ENCODE measurements at regions not wholly inside any gene's neighbourhood (a gene's known extent, or its start where the extent isn't known, plus 50 kb on each side); places are given as distances from the start of the nearest gene placed in this dataset.
"Not testable (repeated sequence)": the region's sequence is repeated elsewhere in the genome, so short reads cannot be mapped to it uniquely, and the experiment has no call there.

DNA sequence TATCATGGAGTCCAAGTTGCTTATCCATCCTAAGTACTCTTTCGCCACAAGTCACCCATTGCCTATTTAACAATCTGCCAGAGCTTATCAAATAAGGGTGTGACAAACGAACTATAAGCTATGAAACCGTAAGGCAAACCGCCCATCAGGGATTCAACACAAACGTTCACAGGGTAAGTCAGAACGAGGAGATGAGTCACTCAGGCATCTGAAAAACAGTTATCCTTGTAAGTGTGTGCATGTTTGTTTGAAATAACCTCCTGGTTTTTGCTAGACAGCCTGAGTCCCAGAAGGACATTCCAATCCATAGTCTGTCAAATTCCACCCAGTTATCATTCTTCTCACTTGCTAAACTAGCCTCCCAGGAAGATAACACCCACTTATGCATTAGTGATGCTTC is 299.1 kb downstream of the PAX3 start:
- Histone ChIP-seq H3K9ac (ENCODE audit: low read length in 2 of 2) (no peak overlapping the region), H3K9me3 (ENCODE audit: control insufficient read depth in 2 of 2, low read length in 2 of 2) (no peaks in the 10 kb centered on the region), H3K4me1 (ENCODE audit: control insufficient read depth, insufficient read depth, low read length) (no peaks in the 10 kb centered on the region), H3K4me3 (ENCODE audit: low read length in 2 of 2) (no peak overlapping the region), H3K27me3 (ENCODE audit: control insufficient read depth in 1 of 2, insufficient read depth in 2 of 2, low read length in 2 of 2) (peaks cover 0 to 2% of the 10 kb centered on the region in 2 donors), H3K36me3 (ENCODE audit: control insufficient read depth in 2 of 2, insufficient read depth in 2 of 2, low read length in 2 of 2) (no peaks in the 10 kb centered on the region), H3K27ac (ENCODE audit: low read length) (no peak overlapping the region)

- Histone ChIP-seq H3K27ac (ENCODE audit: low read length) (no peak overlapping the region), H3K4me3 (ENCODE audit: low read length in 2 of 2) (no peak overlapping the region), H3K36me3 (ENCODE audit: control insufficient read depth in 2 of 2, insufficient read depth in 2 of 2, low read length in 2 of 2) (no peaks in the 10 kb centered on the region), H3K9ac (ENCODE audit: low read length in 2 of 2) (no peak overlapping the region), H3K4me1 (ENCODE audit: control insufficient read depth, insufficient read depth, low read length) (no peaks in the 10 kb centered on the region), H3K9me3 (ENCODE audit: control insufficient read depth in 2 of 2, low read length in 2 of 2) (no peaks in the 10 kb centered on the region), H3K27me3 (ENCODE audit: control insufficient read depth in 1 of 2, insufficient read depth in 2 of 2, low read length in 2 of 2) (peaks cover 0 to 2% of the 10 kb centered on the region in 2 donors)
Observed at GRCh38 chr2:221999166-221999565, 299.6 kb downstream of the PAX3 start.

DNA sequence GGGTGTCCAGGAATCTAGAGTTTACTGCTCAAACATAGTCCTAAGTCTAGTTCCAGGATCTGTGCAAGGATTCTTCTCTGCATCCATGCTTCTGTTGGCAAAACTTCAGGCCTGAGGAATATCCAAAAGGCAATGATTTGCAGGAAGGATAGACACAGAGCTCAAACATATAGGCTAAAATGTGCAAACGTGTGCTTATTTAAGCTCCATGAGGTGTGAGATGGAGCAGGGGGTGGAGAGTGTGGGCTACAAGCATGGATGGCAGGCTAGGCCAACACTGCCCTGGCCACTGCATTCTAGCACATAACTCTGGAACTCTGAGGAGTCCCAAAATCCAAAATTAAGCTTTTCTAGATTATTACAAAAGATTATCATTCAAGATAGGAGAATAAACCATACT is 301.1 kb downstream of the PAX3 start:
- Histone ChIP-seq H3K4me1 (ENCODE audit: control insufficient read depth, insufficient read depth, low read length) (no peaks in the 10 kb centered on the region), H3K27ac (ENCODE audit: low read length) (no peak overlapping the region), H3K4me3 (ENCODE audit: low read length in 2 of 2) (no peak overlapping the region), H3K9ac (ENCODE audit: low read length in 2 of 2) (no peak overlapping the region), H3K9me3 (ENCODE audit: control insufficient read depth in 2 of 2, low read length in 2 of 2) (no peaks in the 10 kb centered on the region), H3K36me3 (ENCODE audit: control insufficient read depth in 2 of 2, insufficient read depth in 2 of 2, low read length in 2 of 2) (no peaks in the 10 kb centered on the region), H3K27me3 (ENCODE audit: control insufficient read depth in 1 of 2, insufficient read depth in 2 of 2, low read length in 2 of 2) (peaks cover 0 to 2% of the 10 kb centered on the region in 2 donors)

GRCh38 chr2:221997100-221997499 is 301.7 kb downstream of the PAX3 start:
- H3K4me3 ChIP-seq (ENCODE audit: low read length in 2 of 2), result no peak overlapping the region
- no peaks in the 10 kb centered on the region for H3K4me1 ChIP-seq (ENCODE audit: control insufficient read depth, insufficient read depth, low read length)
- H3K27ac ChIP-seq (ENCODE audit: low read length), result no peak overlapping the region
- no peaks in the 10 kb centered on the region for H3K36me3 ChIP-seq (ENCODE audit: control insufficient read depth in 2 of 2, insufficient read depth in 2 of 2, low read length in 2 of 2)
- no peak overlapping the region for H3K9ac ChIP-seq (ENCODE audit: low read length in 2 of 2)
- peaks cover 0 to 2% of the 10 kb centered on the region in 2 donors for H3K27me3 ChIP-seq (ENCODE audit: control insufficient read depth in 1 of 2, insufficient read depth in 2 of 2, low read length in 2 of 2)
- H3K9me3 ChIP-seq (ENCODE audit: control insufficient read depth in 2 of 2, low read length in 2 of 2), result no peaks in the 10 kb centered on the region

DNA sequence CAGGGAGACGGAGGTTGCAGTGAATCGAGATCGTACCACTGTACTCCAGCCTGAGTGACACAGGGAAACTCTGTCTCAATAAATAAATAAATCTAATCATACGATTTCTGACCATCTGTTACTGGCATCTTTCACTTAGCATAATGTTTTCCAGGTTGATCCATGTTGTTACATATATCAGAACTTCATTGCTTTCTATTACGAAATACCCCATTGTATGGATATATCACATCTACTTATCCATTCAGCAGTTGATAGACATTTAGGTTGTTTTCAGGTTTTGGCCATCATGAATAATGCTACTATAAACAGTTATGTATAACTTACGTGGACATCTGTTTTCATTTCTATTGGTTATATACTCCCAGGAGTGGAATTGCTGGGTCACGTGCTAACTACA is 303.9 kb downstream of the PAX3 start:
- no peaks in the 10 kb centered on the region for H3K4me1 ChIP-seq (ENCODE audit: control insufficient read depth, insufficient read depth, low read length)
- H3K36me3 ChIP-seq (ENCODE audit: control insufficient read depth in 2 of 2, insufficient read depth in 2 of 2, low read length in 2 of 2), result no peaks in the 10 kb centered on the region
- H3K27me3 ChIP-seq (ENCODE audit: control insufficient read depth in 1 of 2, insufficient read depth in 2 of 2, low read length in 2 of 2), result peaks cover 0 to 2% of the 10 kb centered on the region in 2 donors
- no peak overlapping the region for H3K27ac ChIP-seq (ENCODE audit: low read length)
- no peak overlapping the region for H3K4me3 ChIP-seq (ENCODE audit: low read length in 2 of 2)
- no peak overlapping the region for H3K9ac ChIP-seq (ENCODE audit: low read length in 2 of 2)
- no peaks in the 10 kb centered on the region for H3K9me3 ChIP-seq (ENCODE audit: control insufficient read depth in 2 of 2, low read length in 2 of 2)

- H3K9ac ChIP-seq (ENCODE audit: low read length in 2 of 2); H3K4me3 ChIP-seq (ENCODE audit: low read length in 2 of 2); H3K36me3 ChIP-seq (ENCODE audit: control insufficient read depth in 2 of 2, insufficient read depth in 2 of 2, low read length in 2 of 2); H3K27ac ChIP-seq (ENCODE audit: low read length); H3K9me3 ChIP-seq (ENCODE audit: control insufficient read depth in 2 of 2, low read length in 2 of 2); H3K4me1 ChIP-seq (ENCODE audit: control insufficient read depth, insufficient read depth, low read length); H3K27me3 ChIP-seq (ENCODE audit: control insufficient read depth in 1 of 2, insufficient read depth in 2 of 2, low read length in 2 of 2): not testable (repeated sequence)
Observed at GRCh38 chr2:221984376-221984775, 314.4 kb downstream of the PAX3 start.

- Histone ChIP-seq H3K4me3 (ENCODE audit: low read length in 2 of 2) (no peak overlapping the region), H3K27ac (ENCODE audit: low read length) (no peak overlapping the region), H3K9me3 (ENCODE audit: control insufficient read depth in 2 of 2, low read length in 2 of 2) (no peaks in the 10 kb centered on the region), H3K27me3 (ENCODE audit: control insufficient read depth in 1 of 2, insufficient read depth in 2 of 2, low read length in 2 of 2) (no peaks in the 10 kb centered on the region), H3K9ac (ENCODE audit: low read length in 2 of 2) (no peak overlapping the region), H3K36me3 (ENCODE audit: control insufficient read depth in 2 of 2, insufficient read depth in 2 of 2, low read length in 2 of 2) (no peaks in the 10 kb centered on the region), H3K4me1 (ENCODE audit: control insufficient read depth, insufficient read depth, low read length) (no peaks in the 10 kb centered on the region)
Observed at GRCh38 chr2:221981912-221982470, 316.8 kb downstream of the PAX3 start.

- H3K27me3 ChIP-seq (ENCODE audit: control insufficient read depth in 1 of 2, insufficient read depth in 2 of 2, low read length in 2 of 2), result no peaks in the 10 kb centered on the region
- H3K27ac ChIP-seq (ENCODE audit: low read length), result no peak overlapping the region
- H3K4me3 ChIP-seq (ENCODE audit: low read length in 2 of 2), result no peak overlapping the region
- H3K36me3 ChIP-seq (ENCODE audit: control insufficient read depth in 2 of 2, insufficient read depth in 2 of 2, low read length in 2 of 2), result no peaks in the 10 kb centered on the region
- no peak overlapping the region for H3K9ac ChIP-seq (ENCODE audit: low read length in 2 of 2)
- no peaks in the 10 kb centered on the region for H3K4me1 ChIP-seq (ENCODE audit: control insufficient read depth, insufficient read depth, low read length)
- no peaks in the 10 kb centered on the region for H3K9me3 ChIP-seq (ENCODE audit: control insufficient read depth in 2 of 2, low read length in 2 of 2)
Observed at GRCh38 chr2:221975151-221975550, 323.6 kb downstream of the PAX3 start.

DNA sequence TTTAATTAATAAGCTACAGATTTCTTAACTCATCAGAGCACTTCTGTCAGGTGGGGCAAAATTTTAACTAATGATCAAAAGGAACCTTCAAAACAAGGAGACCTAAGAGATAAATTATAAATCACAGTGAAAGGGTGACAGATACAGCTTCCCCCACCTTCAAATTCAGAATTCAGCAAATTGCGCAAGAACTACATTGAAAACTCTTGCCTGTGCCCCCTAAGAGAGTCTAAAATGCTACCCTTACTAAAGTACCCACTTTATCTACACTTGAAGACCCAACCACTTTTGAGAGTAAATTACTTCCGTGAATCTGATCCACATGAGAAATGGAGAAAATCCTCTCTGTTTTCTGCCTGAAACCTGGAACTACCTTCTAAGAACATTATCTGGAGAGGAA is 324.9 kb downstream of the PAX3 start:
- H3K27ac ChIP-seq (ENCODE audit: low read length), result no peak overlapping the region
- H3K9me3 ChIP-seq (ENCODE audit: control insufficient read depth in 2 of 2, low read length in 2 of 2), result no peaks in the 10 kb centered on the region
- no peak overlapping the region for H3K9ac ChIP-seq (ENCODE audit: low read length in 2 of 2)
- no peaks in the 10 kb centered on the region for H3K27me3 ChIP-seq (ENCODE audit: control insufficient read depth in 1 of 2, insufficient read depth in 2 of 2, low read length in 2 of 2)
- H3K36me3 ChIP-seq (ENCODE audit: control insufficient read depth in 2 of 2, insufficient read depth in 2 of 2, low read length in 2 of 2), result no peaks in the 10 kb centered on the region
- H3K4me3 ChIP-seq (ENCODE audit: low read length in 2 of 2), result no peak overlapping the region
- H3K4me1 ChIP-seq (ENCODE audit: control insufficient read depth, insufficient read depth, low read length), result no peaks in the 10 kb centered on the region

DNA sequence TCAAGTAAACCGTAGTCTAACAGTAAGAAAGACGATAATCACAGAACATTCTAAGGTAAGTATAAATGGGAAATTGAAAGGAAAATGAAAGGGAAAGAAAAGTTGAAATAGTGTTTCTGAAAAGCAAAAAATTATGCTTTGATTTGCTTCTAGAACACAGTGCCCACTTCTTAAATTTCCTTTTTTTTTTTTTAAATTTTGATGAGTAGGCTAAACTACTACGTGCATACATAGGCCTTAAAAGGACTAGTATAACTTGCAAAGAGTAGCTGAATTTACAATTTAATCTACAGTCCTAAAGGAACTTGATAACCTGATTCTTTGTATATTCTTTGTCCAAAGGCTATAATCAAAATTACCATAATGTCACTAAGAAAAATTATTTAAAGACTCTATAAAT is 325.3 kb downstream of the PAX3 start:
- H3K27ac ChIP-seq (ENCODE audit: low read length), result no peak overlapping the region
- H3K9me3 ChIP-seq (ENCODE audit: control insufficient read depth in 2 of 2, low read length in 2 of 2), result no peaks in the 10 kb centered on the region
- H3K4me3 ChIP-seq (ENCODE audit: low read length in 2 of 2), result no peak overlapping the region
- no peak overlapping the region for H3K9ac ChIP-seq (ENCODE audit: low read length in 2 of 2)
- H3K27me3 ChIP-seq (ENCODE audit: control insufficient read depth in 1 of 2, insufficient read depth in 2 of 2, low read length in 2 of 2), result no peaks in the 10 kb centered on the region
- H3K36me3 ChIP-seq (ENCODE audit: control insufficient read depth in 2 of 2, insufficient read depth in 2 of 2, low read length in 2 of 2), result no peaks in the 10 kb centered on the region
- no peaks in the 10 kb centered on the region for H3K4me1 ChIP-seq (ENCODE audit: control insufficient read depth, insufficient read depth, low read length)

DNA sequence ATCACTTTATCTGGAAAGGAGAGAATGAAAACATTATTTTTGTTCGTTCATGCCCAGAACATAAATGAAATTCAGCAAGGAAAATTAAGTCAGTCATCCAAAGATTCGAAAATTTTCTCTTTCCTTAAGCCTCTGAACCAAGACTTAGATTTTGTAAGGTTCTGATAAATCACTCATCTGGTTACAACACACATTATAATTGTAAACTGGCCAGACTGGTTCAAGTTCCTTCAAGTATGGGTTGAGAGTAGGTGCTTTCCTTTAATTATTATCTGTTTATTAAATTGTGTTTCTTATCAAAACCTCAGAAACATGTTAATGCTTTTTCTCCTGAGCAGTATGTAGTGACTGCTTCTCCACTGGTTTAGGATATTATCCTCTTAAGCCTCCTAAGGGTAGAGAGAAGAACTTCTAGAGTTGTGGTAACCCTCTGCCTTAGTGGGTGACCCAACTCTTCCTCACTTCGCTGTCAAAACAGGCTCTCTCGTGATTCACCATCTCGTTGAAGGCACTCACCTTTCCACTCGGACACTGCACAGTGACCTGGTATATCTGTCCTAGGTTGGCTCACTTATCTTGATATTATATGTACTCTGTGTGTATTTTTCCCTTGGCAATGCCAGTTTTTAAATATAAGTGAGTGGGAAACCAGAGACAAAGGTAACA is 325.9 kb downstream of the PAX3 start:
- no peaks in the 10 kb centered on the region for H3K4me1 ChIP-seq (ENCODE audit: control insufficient read depth, insufficient read depth, low read length)
- no peaks in the 10 kb centered on the region for H3K27me3 ChIP-seq (ENCODE audit: control insufficient read depth in 1 of 2, insufficient read depth in 2 of 2, low read length in 2 of 2)
- H3K9ac ChIP-seq (ENCODE audit: low read length in 2 of 2), result no peak overlapping the region
- no peak overlapping the region for H3K4me3 ChIP-seq (ENCODE audit: low read length in 2 of 2)
- H3K27ac ChIP-seq (ENCODE audit: low read length), result no peak overlapping the region
- no peaks in the 10 kb centered on the region for H3K9me3 ChIP-seq (ENCODE audit: control insufficient read depth in 2 of 2, low read length in 2 of 2)
- H3K36me3 ChIP-seq (ENCODE audit: control insufficient read depth in 2 of 2, insufficient read depth in 2 of 2, low read length in 2 of 2), result no peaks in the 10 kb centered on the region

All from stomach smooth muscle (tissue), 2 donors.